ENCODE measurements at regions not wholly inside any gene's neighbourhood (a gene's known extent, or its start where the extent isn't known, plus 50 kb on each side); places are given as distances from the start of the nearest gene placed in this dataset.
"Not testable (repeated sequence)": the region's sequence is repeated elsewhere in the genome, so short reads cannot be mapped to it uniquely, and the experiment has no call there.

GRCh38 chrX:77342004-77342403 lies 105.2 kb upstream of the FGF16 start:
- Histone ChIP-seq H3K4me1 (ENCODE audit: control insufficient read depth, insufficient read depth, low read length) (no peaks in the 10 kb centered on the region), H3K9me3 (ENCODE audit: control insufficient read depth, insufficient read depth, low read length) (no peaks in the 10 kb centered on the region), H3K27me3 (ENCODE audit: control insufficient read depth, insufficient read depth, low read length) (no peaks in the 10 kb centered on the region), H3K9ac (ENCODE audit: low read depth, low read length) (no peak overlapping the region), H3K36me3 (ENCODE audit: control insufficient read depth, insufficient read depth, low read length) (no peaks in the 10 kb centered on the region), H3K4me3 (ENCODE audit: low read depth, low read length) (no peak overlapping the region)

- H3K27me3 ChIP-seq (ENCODE audit: control insufficient read depth, insufficient read depth, low read length), result no peaks in the 10 kb centered on the region
- no peaks in the 10 kb centered on the region for H3K9me3 ChIP-seq (ENCODE audit: control insufficient read depth, insufficient read depth, low read length)
- no peak overlapping the region for H3K9ac ChIP-seq (ENCODE audit: low read depth, low read length)
- H3K36me3 ChIP-seq (ENCODE audit: control insufficient read depth, insufficient read depth, low read length), result no peaks in the 10 kb centered on the region
- no peaks in the 10 kb centered on the region for H3K4me1 ChIP-seq (ENCODE audit: control insufficient read depth, insufficient read depth, low read length)
- H3K4me3 ChIP-seq (ENCODE audit: low read depth, low read length), result no peak overlapping the region
Measured at GRCh38 chrX:77346859-77347258, 100.3 kb upstream of the FGF16 start.

- Histone ChIP-seq H3K4me1 (ENCODE audit: control insufficient read depth, insufficient read depth, low read length) (no peaks in the 10 kb centered on the region), H3K36me3 (ENCODE audit: control insufficient read depth, insufficient read depth, low read length) (no peaks in the 10 kb centered on the region), H3K9me3 (ENCODE audit: control insufficient read depth, insufficient read depth, low read length) (no peaks in the 10 kb centered on the region), H3K9ac (ENCODE audit: low read depth, low read length) (no peak overlapping the region), H3K27me3 (ENCODE audit: control insufficient read depth, insufficient read depth, low read length) (no peaks in the 10 kb centered on the region), H3K4me3 (ENCODE audit: low read depth, low read length) (no peak overlapping the region)
Measured at GRCh38 chrX:77347572-77347971, 99.6 kb upstream of the FGF16 start.

- no peak overlapping the region for H3K4me3 ChIP-seq (ENCODE audit: low read depth, low read length)
- no peak overlapping the region for H3K9ac ChIP-seq (ENCODE audit: low read depth, low read length)
- H3K27me3 ChIP-seq (ENCODE audit: control insufficient read depth, insufficient read depth, low read length), result no peaks in the 10 kb centered on the region
- no peaks in the 10 kb centered on the region for H3K4me1 ChIP-seq (ENCODE audit: control insufficient read depth, insufficient read depth, low read length)
- H3K36me3 ChIP-seq (ENCODE audit: control insufficient read depth, insufficient read depth, low read length), result no peaks in the 10 kb centered on the region
- H3K9me3 ChIP-seq (ENCODE audit: control insufficient read depth, insufficient read depth, low read length), result no peaks in the 10 kb centered on the region
Measured at GRCh38 chrX:77389891-77390290, 57.3 kb upstream of the FGF16 start.

- not testable (repeated sequence) for H3K27me3 ChIP-seq (ENCODE audit: control insufficient read depth, insufficient read depth, low read length); H3K9ac ChIP-seq (ENCODE audit: low read depth, low read length); H3K9me3 ChIP-seq (ENCODE audit: control insufficient read depth, insufficient read depth, low read length); H3K36me3 ChIP-seq (ENCODE audit: control insufficient read depth, insufficient read depth, low read length); H3K4me1 ChIP-seq (ENCODE audit: control insufficient read depth, insufficient read depth, low read length); H3K4me3 ChIP-seq (ENCODE audit: low read depth, low read length)
Measured at GRCh38 chrX:77390365-77390764, 56.8 kb upstream of the FGF16 start.

GRCh38 chrX:77396781-77397180 lies 50.4 kb upstream of the FGF16 start:
- Histone ChIP-seq H3K9ac (ENCODE audit: low read depth, low read length) (no peak overlapping the region), H3K27me3 (ENCODE audit: control insufficient read depth, insufficient read depth, low read length) (no peaks in the 10 kb centered on the region), H3K9me3 (ENCODE audit: control insufficient read depth, insufficient read depth, low read length) (no peaks in the 10 kb centered on the region), H3K4me3 (ENCODE audit: low read depth, low read length) (no peak overlapping the region), H3K36me3 (ENCODE audit: control insufficient read depth, insufficient read depth, low read length) (no peaks in the 10 kb centered on the region), H3K4me1 (ENCODE audit: control insufficient read depth, insufficient read depth, low read length) (no peaks in the 10 kb centered on the region)

Data from iPS-15b (cell line).